Fibroblast of lung (primary cell): ENCODE measurements at regions not wholly inside any gene's neighbourhood (a gene's known extent, or its start where the extent isn't known, plus 50 kb on each side); places are given as distances from the start of the nearest gene placed in this dataset.

Experiments used
- EZH2 ChIP-seq: IDR thresholded peaks from 2 replicates; pipeline ENCODE4 v1.5.1; 2012; ENCODE audit warnings: low read length, control low read depth, mild to moderate bottlenecking; ENCODE audit errors: missing control alignments
- TF ChIP-seq, protein P1 (sequence below), 2 donors: IDR thresholded peaks in 1 of 2; conservative IDR thresholded peaks in 1 of 2; 1 replicate in 1 of 2; 2 replicates in 1 of 2; pipeline ENCODE4 v1.5.1; 2011 to 2012; ENCODE audit warnings: low read length in 2 of 2, control low read depth in 1 of 2, inconsistent platforms in 1 of 2, low read depth in 1 of 2, mild to moderate bottlenecking in 1 of 2

DNA sequence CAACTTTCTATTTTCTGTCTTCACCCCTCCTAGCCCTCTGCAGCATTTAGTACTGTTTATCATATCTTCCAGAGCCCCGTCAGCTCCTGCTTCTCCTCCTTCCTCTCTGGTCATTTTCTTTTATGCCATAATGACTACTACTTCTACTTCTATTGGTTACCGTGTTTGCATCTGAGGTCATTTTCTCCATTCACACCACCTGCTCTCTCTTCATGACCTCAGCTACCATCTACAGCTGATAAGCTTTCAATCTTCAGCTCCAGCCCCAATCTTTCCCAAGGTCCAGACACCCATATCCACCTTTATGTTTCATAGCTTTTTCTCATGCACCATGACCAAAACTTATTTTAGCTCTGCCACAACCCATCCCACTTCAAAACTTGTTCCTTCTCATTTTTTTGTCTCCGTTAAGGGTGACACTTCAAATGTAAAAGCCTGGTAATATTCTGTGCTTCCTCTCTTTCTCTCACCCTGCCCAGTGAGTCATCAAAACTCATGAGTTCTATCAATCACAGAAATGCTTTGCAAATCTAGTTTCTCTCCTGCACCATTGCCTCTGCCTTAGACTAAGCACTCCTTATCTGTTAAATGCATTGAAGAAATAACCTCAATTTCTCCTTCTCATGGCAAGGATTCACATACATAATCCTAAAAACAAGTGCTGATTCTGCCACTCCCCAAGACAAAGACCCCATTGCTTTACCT, 71.3 kb upstream of the IQCM start:
- TF ChIP-seq, protein P1, sequence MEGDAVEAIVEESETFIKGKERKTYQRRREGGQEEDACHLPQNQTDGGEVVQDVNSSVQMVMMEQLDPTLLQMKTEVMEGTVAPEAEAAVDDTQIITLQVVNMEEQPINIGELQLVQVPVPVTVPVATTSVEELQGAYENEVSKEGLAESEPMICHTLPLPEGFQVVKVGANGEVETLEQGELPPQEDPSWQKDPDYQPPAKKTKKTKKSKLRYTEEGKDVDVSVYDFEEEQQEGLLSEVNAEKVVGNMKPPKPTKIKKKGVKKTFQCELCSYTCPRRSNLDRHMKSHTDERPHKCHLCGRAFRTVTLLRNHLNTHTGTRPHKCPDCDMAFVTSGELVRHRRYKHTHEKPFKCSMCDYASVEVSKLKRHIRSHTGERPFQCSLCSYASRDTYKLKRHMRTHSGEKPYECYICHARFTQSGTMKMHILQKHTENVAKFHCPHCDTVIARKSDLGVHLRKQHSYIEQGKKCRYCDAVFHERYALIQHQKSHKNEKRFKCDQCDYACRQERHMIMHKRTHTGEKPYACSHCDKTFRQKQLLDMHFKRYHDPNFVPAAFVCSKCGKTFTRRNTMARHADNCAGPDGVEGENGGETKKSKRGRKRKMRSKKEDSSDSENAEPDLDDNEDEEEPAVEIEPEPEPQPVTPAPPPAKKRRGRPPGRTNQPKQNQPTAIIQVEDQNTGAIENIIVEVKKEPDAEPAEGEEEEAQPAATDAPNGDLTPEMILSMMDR (conservative IDR thresholded peaks at IDR 0.05 in 1 of 2, IDR thresholded peaks at IDR 0.05 in 1 of 2; ENCODE audit: low read depth in 1 of 2, low read length in 2 of 2): no peak
- no peak for TF ChIP-seq EZH2
